ENCODE measurements at regions not wholly inside any gene's neighbourhood (a gene's known extent, or its start where the extent isn't known, plus 50 kb on each side); places are given as distances from the start of the nearest gene placed in this dataset.

DNA sequence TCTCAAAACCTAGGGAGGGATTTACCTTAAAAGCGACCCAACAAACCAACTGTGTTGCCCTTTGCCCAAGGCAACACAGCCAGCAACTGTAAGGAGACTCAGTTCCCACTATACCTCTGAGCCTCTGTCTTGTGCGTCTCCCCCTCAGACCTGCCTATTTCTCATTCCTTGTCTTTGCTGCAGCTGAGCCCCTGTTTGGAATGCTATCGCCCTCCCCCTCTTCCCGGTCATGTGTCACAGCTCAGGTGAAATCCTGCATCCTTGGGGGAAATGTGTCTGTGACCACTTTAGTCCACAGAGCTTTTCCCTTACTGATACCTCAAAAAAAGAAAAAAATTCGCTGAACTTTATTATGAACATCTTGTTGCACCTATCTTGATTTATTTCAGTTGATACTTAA lies 52.0 kb upstream of the LRIG1 start:
- TF ChIP-seq EZH2 (IDR thresholded peaks at IDR 0.05) (no peak), EZH2phosphoT487 (IDR thresholded peaks at IDR 0.05) (no peak)

All from neural progenitor cell (in vitro differentiated cells).